Hepatocyte (in vitro differentiated cells): ENCODE measurements at regions not wholly inside any gene's neighbourhood (a gene's known extent, or its start where the extent isn't known, plus 50 kb on each side); places are given as distances from the start of the nearest gene placed in this dataset.

ENCODE experiments used
- DNase-seq: peaks from one replicate; pipeline ENCODE4 v3.0.0-alpha.2; 2016; ENCODE audit warnings: low spot score
- H2AFZ ChIP-seq: fragments of 200-600 bp; sonication (generic); 2 replicates; pipeline ENCODE4 v1.6.0; 2016; ENCODE audit warnings: antibody characterized with exemption, mild to moderate bottlenecking
- H3K27ac ChIP-seq: fragments of 200-600 bp; sonication (generic); 2 replicates; pipeline ENCODE4 v1.5.1; 2016; ENCODE audit warnings: mild to moderate bottlenecking
- H3K27me3 ChIP-seq: fragments of 200-600 bp; sonication (generic); 2 replicates; pipeline ENCODE4 v1.6.1; 2016
- H3K36me3 ChIP-seq: fragments of 200-600 bp; sonication (generic); replicated peaks from 2 replicates; pipeline ENCODE4 v1.5.1; 2016; ENCODE audit warnings: low read depth; ENCODE audit not compliant: insufficient read depth
- H3K4me1 ChIP-seq: fragments of 200-600 bp; sonication (generic); 2 replicates; pipeline ENCODE4 v1.5.1; 2016; ENCODE audit warnings: mild to moderate bottlenecking, moderate library complexity; ENCODE audit not compliant: insufficient read depth
- H3K4me2 ChIP-seq: fragments of 200-600 bp; sonication (generic); 2 replicates; pipeline ENCODE4 v1.6.0; 2016
- H3K4me3 ChIP-seq: fragments of 200-600 bp; sonication (generic); 2 replicates; pipeline ENCODE4 v1.5.1; 2016; ENCODE audit warnings: mild to moderate bottlenecking
- H3K79me2 ChIP-seq: fragments of 200-600 bp; sonication (generic); 2 replicates; pipeline ENCODE4 v1.6.0; 2017; ENCODE audit warnings: mild to moderate bottlenecking
- H3K9me2 ChIP-seq: fragments of 200-600 bp; sonication (generic); replicated peaks from 2 replicates; pipeline ENCODE4 v1.6.0; 2017; ENCODE audit warnings: mild to moderate bottlenecking; ENCODE audit not compliant: insufficient read depth
- H3K9me3 ChIP-seq: fragments of 200-600 bp; sonication (generic); 2 replicates; pipeline ENCODE4 v1.5.1; 2016; ENCODE audit warnings: low read depth, mild to moderate bottlenecking
- H4K20me1 ChIP-seq: fragments of 200-600 bp; sonication (generic); 2 replicates; pipeline ENCODE4 v1.6.0; 2016; ENCODE audit warnings: mild to moderate bottlenecking; ENCODE audit not compliant: insufficient read depth, poor library complexity, severe bottlenecking
- CTCF ChIP-seq: fragments of 200-600 bp; sonication (generic); IDR thresholded peaks from 2 replicates; pipeline ENCODE4 v1.5.1; 2016; ENCODE audit warnings: antibody characterized with exemption, mild to moderate bottlenecking; ENCODE audit not compliant: poor library complexity
- EZH2 ChIP-seq: fragments of 200-600 bp; sonication (generic); IDR thresholded peaks from 2 replicates; pipeline ENCODE4 v1.6.1; 2016; ENCODE audit warnings: antibody characterized with exemption, mild to moderate bottlenecking, borderline replicate concordance
- EZH2phosphoT487 ChIP-seq: fragments of 200-600 bp; sonication (generic); IDR thresholded peaks from one replicate; pipeline ENCODE4 v1.6.1; 2018; ENCODE audit warnings: antibody characterized with exemption, mild to moderate bottlenecking, low read depth, moderate library complexity; ENCODE audit not compliant: unreplicated experiment, severe bottlenecking
- WGBS: methylation state at CpG from one replicate; pipeline ENCODE4 v1.1.6; 2016; ENCODE audit warnings: low lambda C conversion rate; ENCODE audit errors: missing lambda C conversion rate; 5-methylcytosine and 5-hydroxymethylcytosine counted together

- DNase-seq, result no peak
- Histone ChIP-seq H3K4me3 (no peak overlapping the region), H3K27me3 (no peaks in the 10 kb centered on the region), H3K9me3 (peaks cover 9% of the 10 kb centered on the region), H3K36me3 (no peaks in the 10 kb centered on the region), H3K4me1 (no peaks in the 10 kb centered on the region), H2AFZ (no peak overlapping the region), H3K79me2 (no peaks in the 10 kb centered on the region), H3K4me2 (no peak overlapping the region), H3K9me2 (no peaks in the 10 kb centered on the region), H4K20me1 (no peaks in the 10 kb centered on the region), H3K27ac (no peak overlapping the region)
- no peak for TF ChIP-seq CTCF
- 77% methylated on average over 8 of the region's 8 CpGs for WGBS
Measured at GRCh38 chr3:13157986-13158385, 84.8 kb upstream of the IQSEC1 start.

- TF ChIP-seq EZH2phosphoT487 (no peak), CTCF (no peak), EZH2 (no peak)
- WGBS, result 75% methylated on average over 9 of the region's 11 CpGs
- no peak overlapping the region for H3K4me2 ChIP-seq
- peaks cover 9% of the 10 kb centered on the region for H3K9me3 ChIP-seq
- no peaks in the 10 kb centered on the region for H3K4me1 ChIP-seq
- no peak overlapping the region for H3K27ac ChIP-seq
- H3K36me3 ChIP-seq, result no peaks in the 10 kb centered on the region
- H4K20me1 ChIP-seq, result no peaks in the 10 kb centered on the region
- no peak overlapping the region for H2AFZ ChIP-seq
- H3K9me2 ChIP-seq, result no peaks in the 10 kb centered on the region
- DNase-seq, result no peak
- H3K79me2 ChIP-seq, result no peaks in the 10 kb centered on the region
- H3K4me3 ChIP-seq, result no peak overlapping the region
- no peaks in the 10 kb centered on the region for H3K27me3 ChIP-seq
Measured at GRCh38 chr3:13152826-13153710, 79.8 kb upstream of the IQSEC1 start.

- H2AFZ ChIP-seq, result no peak overlapping the region
- no peak overlapping the region for H3K4me2 ChIP-seq
- WGBS, result 88% methylated on average over 5 of the region's 5 CpGs
- no peaks in the 10 kb centered on the region for H4K20me1 ChIP-seq
- H3K36me3 ChIP-seq, result no peaks in the 10 kb centered on the region
- no peaks in the 10 kb centered on the region for H3K4me1 ChIP-seq
- H3K27ac ChIP-seq, result no peak overlapping the region
- peaks cover 9% of the 10 kb centered on the region for H3K9me3 ChIP-seq
- H3K9me2 ChIP-seq, result no peaks in the 10 kb centered on the region
- H3K79me2 ChIP-seq, result no peaks in the 10 kb centered on the region
- no peak for DNase-seq
- H3K27me3 ChIP-seq, result no peaks in the 10 kb centered on the region
- no peak overlapping the region for H3K4me3 ChIP-seq
- TF ChIP-seq EZH2phosphoT487 (no peak), CTCF (no peak), EZH2 (no peak)
Measured at GRCh38 chr3:13150624-13151023, 77.4 kb upstream of the IQSEC1 start.
